Forelimb muscle (tissue), 1 donor: ENCODE measurements at regions not wholly inside any gene's neighbourhood (a gene's known extent, or its start where the extent isn't known, plus 50 kb on each side); places are given as distances from the start of the nearest gene placed in this dataset.

Source experiments
- DNase-seq: peaks from one replicate; pipeline ENCODE4 v3.0.0-alpha.2; 2013; ENCODE audit warnings: low read depth

- DNase-seq, result peak; percentile 9
Observed at GRCh38 chr7:84548366-84549365, 354.1 kb upstream of the SEMA3A start.

GRCh38 chr7:84547331-84547730 is 352.7 kb upstream of the SEMA3A start:
- DNase-seq, result no peak

DNA sequence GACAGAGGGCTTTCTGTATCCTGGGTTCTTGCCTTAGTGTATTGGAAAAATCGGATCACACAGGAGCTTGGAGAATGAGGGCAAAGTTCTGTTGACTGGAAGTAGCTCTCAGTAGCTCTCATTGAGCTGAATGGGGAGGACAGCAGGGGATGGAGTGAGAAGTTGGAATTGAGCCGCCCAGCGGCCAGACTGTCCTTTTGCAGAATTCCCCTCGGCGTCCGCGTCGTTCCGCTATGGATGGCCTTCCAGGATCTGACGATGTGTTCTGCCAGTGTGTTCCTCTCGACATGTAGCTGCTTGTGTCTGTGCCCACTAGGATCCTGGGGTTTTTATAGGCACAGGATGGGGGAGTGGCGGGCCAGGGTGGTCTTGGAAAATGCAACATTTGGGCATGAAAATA is 351.8 kb upstream of the SEMA3A start:
- DNase-seq, result no peak

DNA sequence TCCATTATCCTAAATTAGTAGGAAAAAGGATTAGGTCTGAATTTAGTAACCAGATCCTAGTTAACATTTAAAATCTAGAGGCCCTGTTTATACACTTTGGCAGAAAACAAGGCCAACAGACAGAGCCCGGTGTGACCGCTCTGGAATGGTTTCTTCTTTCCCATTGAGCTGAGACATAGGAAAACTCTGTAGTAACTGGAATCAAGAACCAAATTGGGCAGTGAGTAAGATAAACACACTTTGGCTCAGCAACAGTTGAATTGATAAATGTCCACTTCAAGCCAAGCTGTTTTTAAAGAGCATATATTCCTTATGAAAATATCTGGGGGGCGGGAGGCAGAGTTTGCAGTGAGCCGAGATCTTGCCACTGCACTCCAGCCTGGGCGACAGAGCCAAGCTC is 343.7 kb upstream of the SEMA3A start:
- DNase-seq, result no peak

GRCh38 chr7:84536271-84536870 is 341.8 kb upstream of the SEMA3A start:
- no peak for DNase-seq

- no peak for DNase-seq
Observed at GRCh38 chr7:84535580-84536270, 341.1 kb upstream of the SEMA3A start.

DNA sequence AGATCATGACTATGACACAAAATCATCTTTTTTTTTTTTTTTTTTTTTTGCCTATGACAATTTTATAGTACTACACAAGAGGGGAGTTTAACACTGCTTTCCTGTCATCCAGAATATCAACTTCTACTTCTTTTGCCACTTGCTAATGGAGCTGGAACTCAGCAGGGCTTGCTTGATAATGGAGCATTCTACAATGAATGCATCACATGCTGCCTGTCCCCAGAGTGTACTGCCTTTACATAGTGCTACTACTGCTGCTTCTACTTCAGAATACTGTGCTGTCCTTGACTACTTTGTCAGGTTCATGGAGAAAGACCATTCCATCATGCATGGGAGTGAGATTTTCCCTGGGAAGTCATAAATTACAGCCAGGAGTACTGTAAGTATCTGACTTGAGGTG is 338.6 kb upstream of the SEMA3A start:
- DNase-seq, result no peak

DNA sequence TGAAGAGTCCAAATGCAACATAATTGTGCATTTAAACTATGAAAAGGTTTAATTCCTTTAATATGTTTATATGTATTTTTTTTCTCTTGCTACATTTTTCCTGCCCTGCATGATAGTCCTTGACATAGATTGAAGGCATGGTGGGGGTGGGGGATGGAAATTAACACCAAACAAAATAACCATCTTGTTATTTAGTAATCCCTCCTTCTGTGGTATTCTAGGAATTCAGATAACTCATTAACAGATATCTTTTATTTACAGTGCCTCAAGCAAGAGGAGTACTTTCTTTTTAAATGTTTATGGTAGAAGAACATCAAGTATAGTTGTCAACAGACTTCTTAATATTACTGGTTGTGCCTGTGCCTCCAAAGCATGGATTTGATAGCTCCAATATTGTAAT is 337.6 kb upstream of the SEMA3A start:
- no peak for DNase-seq

DNA sequence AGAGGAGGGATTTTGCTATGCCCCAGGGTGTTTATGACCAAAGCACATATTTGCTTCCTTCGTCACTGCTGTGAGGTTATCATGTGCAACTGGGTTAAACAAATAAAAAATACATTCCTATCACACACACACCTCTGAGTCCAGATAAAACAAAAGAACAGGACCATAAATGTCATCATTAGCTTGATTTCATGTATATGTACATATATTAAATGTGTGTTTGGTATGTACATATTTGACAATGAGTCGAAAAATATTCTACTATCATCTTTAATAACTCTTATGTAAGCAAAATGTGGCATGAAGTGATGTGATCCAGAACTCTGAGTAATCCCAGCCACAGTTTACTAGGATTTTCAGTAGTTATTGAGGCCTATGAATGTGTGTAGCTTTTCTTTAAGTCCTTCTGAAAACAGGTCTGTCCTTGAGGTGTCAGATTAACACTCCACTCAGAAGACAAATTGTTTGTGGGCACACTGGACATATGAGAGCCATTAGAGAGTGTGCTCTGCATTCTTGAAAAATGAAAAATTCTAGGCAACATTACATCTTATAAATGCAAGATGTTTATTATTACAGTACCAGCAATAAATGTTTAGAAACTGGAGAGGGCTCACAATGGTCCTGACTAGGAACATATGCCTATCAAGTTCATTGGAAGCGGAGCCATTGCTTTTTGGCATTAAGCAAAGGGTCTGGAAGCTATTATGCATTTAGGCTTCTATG is 335.1 kb upstream of the SEMA3A start:
- no peak for DNase-seq

DNA sequence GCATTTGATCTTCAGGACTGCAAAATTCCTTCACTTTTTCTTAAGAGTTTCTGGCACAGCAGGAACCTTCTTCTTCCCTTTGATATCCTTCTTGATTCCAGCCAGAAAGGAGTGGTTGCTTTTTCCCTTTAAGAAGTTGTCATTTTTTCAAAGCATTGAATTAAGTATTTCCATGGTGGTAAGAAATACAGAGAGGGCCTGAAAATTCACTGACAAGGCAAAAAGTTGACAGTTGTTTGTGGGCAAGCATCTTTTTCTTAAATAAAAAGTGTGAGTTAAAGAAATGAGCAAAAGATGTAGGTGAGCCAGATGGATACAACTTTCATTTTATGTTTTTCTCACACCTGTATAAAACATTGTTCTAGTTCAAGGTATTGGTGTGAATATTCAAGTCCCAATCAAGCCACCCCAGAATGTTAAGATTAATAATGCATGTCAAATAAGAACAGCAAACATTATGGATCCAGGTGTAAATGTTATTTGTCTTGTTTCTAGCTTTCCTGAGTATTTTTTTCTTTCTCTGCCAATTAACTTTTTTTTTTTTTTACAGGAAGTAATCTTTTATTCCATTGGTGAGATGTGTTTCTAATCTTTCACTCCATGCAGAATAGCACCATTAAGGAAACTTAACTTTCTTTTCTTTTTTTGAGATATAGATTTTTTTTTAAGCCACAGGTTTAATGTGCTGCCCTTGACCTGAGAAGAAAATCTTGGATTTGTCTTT is 334.3 kb upstream of the SEMA3A start:
- no peak for DNase-seq

- DNase-seq, result no peak
Observed at GRCh38 chr7:84524714-84525694, 330.4 kb upstream of the SEMA3A start.

DNA sequence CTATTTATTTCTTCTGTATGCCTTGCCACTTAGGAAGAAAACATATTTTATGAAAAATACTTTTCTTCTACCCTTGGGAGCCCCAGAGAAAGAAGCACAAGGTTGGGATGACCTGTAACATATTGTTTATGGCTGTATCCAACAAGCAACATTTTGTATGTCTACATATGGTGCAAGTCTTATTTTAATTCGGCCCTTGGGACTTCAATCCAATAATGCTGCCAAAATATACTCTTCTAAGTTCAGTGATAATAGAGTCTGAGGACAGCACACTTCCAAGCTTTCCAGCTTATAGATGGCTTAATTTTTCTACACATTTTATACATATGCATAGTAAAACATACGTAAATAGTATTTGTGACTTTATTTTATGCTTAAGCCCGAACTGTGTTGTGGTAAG is 318.5 kb upstream of the SEMA3A start:
- DNase-seq, result peak; percentile 78

GRCh38 chr7:84512055-84512454 is 317.5 kb upstream of the SEMA3A start:
- DNase-seq, result no peak

- no peak for DNase-seq
Observed at GRCh38 chr7:84510505-84510904, 315.9 kb upstream of the SEMA3A start.

GRCh38 chr7:84509522-84509921 is 314.9 kb upstream of the SEMA3A start:
- no peak for DNase-seq

- DNase-seq, result no peak
Observed at GRCh38 chr7:84508606-84509005, 314.0 kb upstream of the SEMA3A start.

- no peak for DNase-seq
Observed at GRCh38 chr7:84507529-84507928, 312.9 kb upstream of the SEMA3A start.

GRCh38 chr7:84506151-84506550 is 311.6 kb upstream of the SEMA3A start:
- no peak for DNase-seq

DNA sequence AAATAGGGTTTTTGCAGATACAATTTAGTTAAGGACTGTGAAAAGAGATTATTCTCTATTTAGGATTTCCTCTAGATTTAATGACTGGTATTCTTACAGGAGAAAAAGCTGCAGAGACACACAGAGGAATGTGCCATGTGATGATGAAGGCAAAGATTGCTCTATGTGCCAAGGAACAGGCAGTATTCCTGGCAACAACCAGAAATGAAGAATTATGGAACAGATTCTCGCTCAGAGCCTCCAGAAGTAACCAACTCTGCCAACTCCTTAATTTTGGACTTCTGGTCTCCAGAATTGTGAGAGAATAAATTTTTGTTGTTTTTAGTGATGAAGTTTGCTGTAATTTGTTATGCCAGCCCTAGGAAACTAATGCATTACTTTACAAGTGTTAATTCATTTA is 307.6 kb upstream of the SEMA3A start:
- no peak for DNase-seq

DNA sequence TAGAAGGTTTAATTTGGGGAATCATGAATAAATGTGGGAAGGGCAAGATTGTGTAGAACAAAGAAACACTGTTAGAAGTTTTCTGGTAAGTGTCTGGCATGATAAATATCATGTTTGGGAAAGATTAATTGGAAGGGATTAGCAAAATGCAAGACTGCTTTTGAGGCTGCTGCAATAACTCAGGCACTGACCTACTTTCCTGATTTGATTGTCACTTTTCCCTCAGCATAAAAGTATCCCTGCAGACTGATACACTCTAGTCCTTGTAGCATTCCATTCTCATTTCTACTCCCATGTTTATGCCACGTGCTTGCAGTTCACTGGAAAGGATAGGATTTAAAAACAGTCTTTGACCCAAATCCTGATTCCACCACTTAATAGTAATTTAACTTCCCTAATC is 303.3 kb upstream of the SEMA3A start:
- DNase-seq, result no peak
